Naive thymus-derived CD4-positive, alpha-beta T cell (primary cell): ENCODE measurements at regions not wholly inside any gene's neighbourhood (a gene's known extent, or its start where the extent isn't known, plus 50 kb on each side); places are given as distances from the start of the nearest gene placed in this dataset.
"Not testable (repeated sequence)": the region's sequence is repeated elsewhere in the genome, so short reads cannot be mapped to it uniquely, and the experiment has no call there.

Experiments used
- ATAC-seq: fragments of 150-1000 bp; cut with Tn5 transposase; 2 replicates; pipeline ENCODE4 v1.10.0; 2021; ENCODE audit warnings: mild to moderate bottlenecking, moderate library complexity
- CTCF ChIA-PET: fragments of 350-600 bp; sonication (Branson Sonifier 250); formaldehyde crosslinking; loops from one replicate; lab custom pipeline; 2021; ENCODE audit warnings: antibody characterized with exemption; lab: Charles Lee
- POLR2A ChIA-PET: fragments of 350-600 bp; sonication (Branson Sonifier 250); formaldehyde crosslinking; loops from one replicate; lab custom pipeline; 2021; ENCODE audit warnings: antibody characterized with exemption, inconsistent platforms; lab: Charles Lee
- DNase-seq, 9 donors: peaks; one replicate each; pipeline versions ENCODE4 v3.0.0 to v3.0.0-alpha.2; 2020 to 2022; ENCODE audit warnings: mixed read lengths in 1 of 9
- H3K27ac ChIP-seq: one replicate; pipeline ENCODE4 v1.7.0; 2013; ENCODE audit warnings: mild to moderate bottlenecking, low read depth, low read length, moderate library complexity
- H3K27me3 ChIP-seq, 2 donors: one replicate each; pipeline ENCODE4 v1.7.0; 2013; ENCODE audit warnings: low read length in 2 of 2, mild to moderate bottlenecking in 2 of 2, moderate library complexity in 2 of 2; ENCODE audit not compliant: control insufficient read depth in 2 of 2, insufficient read depth in 2 of 2
- H3K36me3 ChIP-seq, 3 experiments: 1 replicate in 2 of 3; 2 replicates in 1 of 3; pipeline ENCODE4 v1.7.0; 2013; ENCODE audit warnings: low read length in 3 of 3, mild to moderate bottlenecking in 3 of 3, moderate library complexity in 1 of 3; ENCODE audit not compliant: insufficient read depth in 3 of 3, control insufficient read depth in 2 of 3
- H3K4me1 ChIP-seq, 2 donors: one replicate each; pipeline ENCODE4 v1.7.0; 2013; ENCODE audit warnings: low read length in 2 of 2, mild to moderate bottlenecking in 2 of 2, moderate library complexity in 1 of 2; ENCODE audit not compliant: control insufficient read depth in 2 of 2, insufficient read depth in 2 of 2
- H3K4me3 ChIP-seq: 2 replicates; pipeline ENCODE4 v1.7.0; 2013; ENCODE audit warnings: mild to moderate bottlenecking, low read length
- H3K9me3 ChIP-seq, 3 experiments: 1 replicate in 2 of 3; 2 replicates in 1 of 3; pipeline ENCODE4 v1.7.0; 2013; ENCODE audit warnings: low read length in 3 of 3; ENCODE audit not compliant: control insufficient read depth in 2 of 3
- H3K27ac Mint-ChIP-seq, 9 donors: one replicate each; pipeline ENCODE4 v1.8.0; 2020 to 2022; ENCODE audit warnings: mixed read lengths in 9 of 9, mild to moderate bottlenecking in 8 of 9, moderate library complexity in 5 of 9, inconsistent platforms in 2 of 9
- H3K27me3 Mint-ChIP-seq, 5 donors: one replicate each; pipeline ENCODE4 v1.8.0; 2021 to 2022; ENCODE audit warnings: mixed read lengths in 5 of 5, mild to moderate bottlenecking in 1 of 5
- H3K36me3 Mint-ChIP-seq, 5 donors: one replicate each; pipeline ENCODE4 v1.8.0; 2020 to 2022; ENCODE audit warnings: mixed read lengths in 5 of 5, mild to moderate bottlenecking in 3 of 5, inconsistent platforms in 1 of 5
- H3K4me1 Mint-ChIP-seq, 7 donors: one replicate each; pipeline ENCODE4 v1.8.0; 2020 to 2022; ENCODE audit warnings: mixed read lengths in 7 of 7, mild to moderate bottlenecking in 3 of 7, inconsistent platforms in 1 of 7
- H3K4me3 Mint-ChIP-seq, 10 donors: one replicate each; pipeline ENCODE4 v1.8.0; 2020 to 2022; ENCODE audit warnings: mild to moderate bottlenecking in 10 of 10, mixed read lengths in 10 of 10, moderate library complexity in 6 of 10, inconsistent platforms in 2 of 10
- H3K9me3 Mint-ChIP-seq, 11 donors: one replicate each; pipeline ENCODE4 v1.8.0; 2020 to 2022; ENCODE audit warnings: mixed read lengths in 11 of 11, mild to moderate bottlenecking in 4 of 11, inconsistent platforms in 1 of 11, moderate library complexity in 1 of 11
- intact Hi-C, 2 donors: fragments of 100-400 bp; cut with micrococcal nuclease; formaldehyde crosslinking; loops; one replicate each; pipeline ENCODE4 v1.15.1; 2023

DNA sequence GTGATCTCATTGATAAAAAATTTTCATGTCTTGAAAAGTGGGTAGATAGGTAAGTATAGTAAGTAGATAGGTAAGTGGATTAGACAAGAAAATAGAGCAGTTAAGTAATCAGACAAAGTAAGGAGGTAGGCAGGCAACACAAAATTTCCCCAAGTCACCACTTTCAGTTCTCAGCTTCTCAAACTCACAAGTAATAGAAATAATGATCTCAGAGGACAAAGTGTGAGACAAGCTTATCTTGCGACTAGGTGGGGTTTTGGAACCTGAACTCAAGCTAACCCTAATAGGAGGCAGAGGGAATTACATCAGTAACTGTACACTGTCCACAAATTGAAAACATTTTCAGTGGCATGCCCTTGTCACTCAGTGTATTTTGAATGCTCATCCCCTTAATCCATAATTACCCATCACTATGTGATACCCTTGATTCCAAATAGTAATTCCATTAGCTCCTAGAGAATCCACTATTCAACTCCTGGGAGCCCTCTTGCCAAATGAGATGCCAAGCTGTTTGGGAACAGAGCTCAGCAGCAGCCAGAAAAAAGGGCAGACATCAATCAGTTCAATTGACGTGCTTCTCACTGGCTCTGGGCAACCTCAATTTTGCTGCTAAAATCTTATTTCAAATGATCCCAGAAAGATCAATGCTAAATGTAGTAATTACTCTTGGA is 703.2 kb downstream of the XPNPEP1 start:
- H3K4me1 ChIP-seq, result no peaks in the 10 kb centered on the region
- intact Hi-C loops, result no loop called here
- H3K9me3 ChIP-seq, result no peaks in the 10 kb centered on the region
- POLR2A ChIA-PET, result no interaction called here
- Mint-ChIP-seq H3K27me3 (no peaks in the 10 kb centered on the region), H3K36me3 (no peaks in the 10 kb centered on the region), H3K27ac (no peak overlapping the region), H3K4me1 (no peaks in the 10 kb centered on the region), H3K4me3 (no peak overlapping the region), H3K9me3 (peaks cover 0 to 8% (median 5%) of the 10 kb centered on the region in 11 donors)
- CTCF ChIA-PET, result no interaction called here
- no peaks in the 10 kb centered on the region for H3K27me3 ChIP-seq
- H3K27ac ChIP-seq, result no peak overlapping the region
- DNase-seq, result no peak
- H3K36me3 ChIP-seq, result no peaks in the 10 kb centered on the region
- ATAC-seq, result no peak
- H3K4me3 ChIP-seq, result no peak overlapping the region

DNA sequence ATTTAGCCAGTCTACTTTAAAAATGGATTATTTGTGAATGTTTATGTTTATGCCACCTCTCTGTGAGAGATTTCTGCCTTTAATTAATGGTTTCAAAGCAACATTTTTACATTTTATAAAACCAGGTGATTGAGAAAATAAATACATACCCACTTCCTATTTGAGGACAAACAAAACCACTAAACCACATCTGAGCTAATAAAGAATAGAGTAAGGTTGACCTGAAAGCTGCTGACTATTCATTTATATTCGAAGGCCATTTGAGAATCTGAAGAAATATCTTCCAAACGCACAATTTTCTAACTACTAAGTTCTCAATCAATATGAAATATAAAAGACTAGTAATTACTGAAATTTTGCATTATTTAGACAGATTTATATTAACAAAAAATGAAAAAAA is 705.1 kb downstream of the XPNPEP1 start:
- ChIA-PET CTCF (no interaction called here), POLR2A (no interaction called here)
- no peak for DNase-seq
- no peaks in the 10 kb centered on the region for H3K9me3 ChIP-seq
- Mint-ChIP-seq H3K27me3 (no peaks in the 10 kb centered on the region), H3K4me1 (no peaks in the 10 kb centered on the region), H3K27ac (no peak overlapping the region), H3K4me3 (no peak overlapping the region), H3K36me3 (no peaks in the 10 kb centered on the region), H3K9me3 (peaks cover 0 to 6% (median 3%) of the 10 kb centered on the region in 11 donors)
- no peak for ATAC-seq
- H3K4me3 ChIP-seq, result no peak overlapping the region
- H3K36me3 ChIP-seq, result no peaks in the 10 kb centered on the region
- intact Hi-C loops, result no loop called here
- H3K4me1 ChIP-seq, result no peaks in the 10 kb centered on the region
- no peaks in the 10 kb centered on the region for H3K27me3 ChIP-seq
- H3K27ac ChIP-seq, result no peak overlapping the region

DNA sequence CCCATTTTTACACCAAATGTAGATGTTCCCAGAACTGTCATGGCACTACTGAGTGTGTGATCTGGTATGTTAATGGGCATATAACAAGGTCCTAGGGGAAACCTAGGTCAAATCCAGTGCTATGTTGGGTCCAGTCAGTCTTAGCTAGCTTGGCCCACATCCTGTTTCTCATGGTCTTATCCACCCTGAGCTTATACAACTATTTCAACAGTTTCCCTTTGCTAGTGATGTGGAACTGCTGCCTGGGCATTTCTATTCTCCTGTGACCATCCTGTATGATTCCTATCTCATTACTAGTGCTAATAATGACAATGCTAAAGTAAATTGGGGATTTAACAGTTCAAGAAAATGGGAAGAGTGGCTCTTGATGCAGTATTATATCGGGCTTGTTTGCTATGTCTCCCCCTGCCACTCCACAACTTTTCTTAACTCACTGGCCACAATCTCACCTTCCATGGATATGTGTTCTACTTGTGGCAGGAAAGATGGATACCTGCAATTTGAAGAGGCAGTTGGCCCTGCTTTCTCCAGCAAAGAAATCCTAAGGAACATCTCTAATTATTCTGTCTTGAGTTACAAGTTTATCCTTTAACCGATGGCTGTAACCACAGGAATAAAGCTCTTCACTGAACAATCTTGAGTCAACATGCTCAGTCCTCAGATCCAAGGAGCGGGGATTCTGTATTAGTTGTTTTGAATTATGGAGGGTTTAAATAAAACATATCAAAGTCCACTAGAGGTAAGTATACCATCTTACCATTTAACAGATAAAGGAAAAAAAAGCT is 707.8 kb downstream of the XPNPEP1 start:
- no peak overlapping the region for H3K4me3 Mint-ChIP-seq
- H3K4me1 Mint-ChIP-seq, result no peaks in the 10 kb centered on the region
- Histone ChIP-seq H3K4me1 (no peaks in the 10 kb centered on the region), H3K9me3 (no peaks in the 10 kb centered on the region), H3K4me3 (no peak overlapping the region), H3K27ac (no peak overlapping the region), H3K36me3 (no peaks in the 10 kb centered on the region), H3K27me3 (no peaks in the 10 kb centered on the region)
- ATAC-seq (no peak), DNase-seq (no peak)
- ChIA-PET POLR2A (no interaction called here), CTCF (no interaction called here)
- no peaks in the 10 kb centered on the region for H3K36me3 Mint-ChIP-seq
- H3K9me3 Mint-ChIP-seq, result peaks cover 0 to 6% (median 2%) of the 10 kb centered on the region in 11 donors
- intact Hi-C loops, result no loop called here
- no peak overlapping the region for H3K27ac Mint-ChIP-seq
- H3K27me3 Mint-ChIP-seq, result no peaks in the 10 kb centered on the region

DNA sequence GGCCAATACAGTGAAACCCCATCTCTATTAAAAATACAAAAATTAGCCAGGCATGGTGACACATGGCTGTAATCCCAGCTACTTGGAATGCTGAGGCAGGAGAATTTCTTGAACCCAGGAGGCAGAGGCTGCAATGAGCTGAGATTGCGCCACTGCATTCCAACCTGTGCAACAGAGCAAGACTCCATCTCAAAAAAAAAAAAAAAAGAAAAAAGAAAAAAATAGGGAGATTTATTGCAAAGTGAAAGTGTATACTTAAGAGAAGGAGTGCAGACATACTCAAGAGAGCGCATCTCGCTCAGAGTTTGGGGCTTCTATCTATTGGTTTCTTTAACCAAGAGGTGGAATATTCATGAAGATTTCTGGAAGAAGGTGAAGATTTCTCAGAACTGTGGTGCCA is 708.4 kb downstream of the XPNPEP1 start:
- H3K36me3 Mint-ChIP-seq, H3K27me3 ChIP-seq, H3K27ac Mint-ChIP-seq, H3K9me3 Mint-ChIP-seq, H3K27ac ChIP-seq, H3K9me3 ChIP-seq, H3K27me3 Mint-ChIP-seq, H3K4me3 ChIP-seq, DNase-seq, H3K4me1 Mint-ChIP-seq, ATAC-seq, POLR2A ChIA-PET, H3K4me3 Mint-ChIP-seq, intact Hi-C loops, H3K36me3 ChIP-seq, CTCF ChIA-PET, H3K4me1 ChIP-seq: not testable (repeated sequence)

DNA sequence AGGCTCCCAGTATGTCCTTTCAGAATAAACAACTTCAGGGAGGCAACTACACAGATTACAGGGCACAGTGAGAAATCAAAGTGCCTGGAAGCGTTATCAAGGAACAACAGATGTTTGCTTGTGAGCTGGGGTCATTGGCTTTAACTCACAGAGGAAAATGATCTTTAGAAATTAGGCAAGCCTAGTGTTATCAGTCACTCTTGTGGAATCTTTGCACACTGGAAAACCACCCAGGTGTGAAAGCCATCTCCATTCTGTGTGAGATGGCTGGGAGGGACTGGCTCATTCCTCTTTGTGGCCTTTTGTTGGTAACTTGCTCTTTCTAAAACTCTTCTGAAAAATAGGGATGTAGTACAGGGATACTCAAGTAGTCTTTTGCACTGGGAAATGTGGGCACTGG is 716.0 kb downstream of the XPNPEP1 start:
- Histone ChIP-seq H3K4me1 (no peaks in the 10 kb centered on the region), H3K4me3 (no peak overlapping the region), H3K9me3 (no peaks in the 10 kb centered on the region), H3K27ac (no peak overlapping the region), H3K36me3 (no peaks in the 10 kb centered on the region), H3K27me3 (no peaks in the 10 kb centered on the region)
- no peaks in the 10 kb centered on the region for H3K36me3 Mint-ChIP-seq
- ATAC-seq, result no peak
- intact Hi-C loops, result no loop called here
- no peaks in the 10 kb centered on the region for H3K27me3 Mint-ChIP-seq
- POLR2A ChIA-PET, result no interaction called here
- no peak for DNase-seq
- H3K4me1 Mint-ChIP-seq, result no peaks in the 10 kb centered on the region
- no peak overlapping the region for H3K27ac Mint-ChIP-seq
- CTCF ChIA-PET, result no interaction called here
- no peak overlapping the region for H3K4me3 Mint-ChIP-seq
- H3K9me3 Mint-ChIP-seq, result peaks cover 0 to 14% (median 0%) of the 10 kb centered on the region in 11 donors

DNA sequence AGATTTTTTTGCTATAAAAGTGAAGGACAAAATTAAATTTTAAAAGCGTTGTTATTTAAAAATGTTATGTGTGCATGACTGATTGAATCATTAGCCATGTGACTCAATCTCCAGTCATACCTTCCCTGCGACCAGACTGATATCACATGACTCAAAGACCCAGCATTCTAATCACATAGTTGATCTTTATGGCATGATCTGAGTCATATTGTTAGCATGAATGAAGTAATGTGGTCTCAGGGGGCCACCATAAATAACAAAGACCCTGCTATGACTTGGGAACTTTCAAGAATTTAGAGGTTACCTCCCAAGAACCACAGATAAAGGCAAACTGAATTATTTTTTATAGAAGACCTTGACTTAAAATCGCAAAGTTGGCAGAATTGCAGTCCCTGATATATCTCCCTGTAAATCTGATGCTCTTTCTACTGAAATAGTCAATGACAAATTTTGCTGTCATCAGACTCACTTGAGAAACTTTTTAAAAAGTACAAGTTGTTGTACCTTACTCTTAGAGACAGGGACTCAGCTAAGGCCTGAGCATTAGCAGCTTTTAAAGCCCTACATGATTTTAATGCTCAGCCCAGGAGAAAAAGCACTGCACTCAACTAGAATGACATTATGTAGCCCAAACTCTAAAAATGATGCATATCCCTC is 717.3 kb downstream of the XPNPEP1 start:
- CTCF ChIA-PET, result no interaction called here
- Mint-ChIP-seq H3K27ac (no peak overlapping the region), H3K9me3 (peaks cover 0 to 14% (median 2%) of the 10 kb centered on the region in 11 donors), H3K36me3 (no peaks in the 10 kb centered on the region), H3K4me1 (no peaks in the 10 kb centered on the region), H3K27me3 (no peaks in the 10 kb centered on the region), H3K4me3 (no peak overlapping the region)
- Histone ChIP-seq H3K4me1 (no peaks in the 10 kb centered on the region), H3K4me3 (no peak overlapping the region), H3K27ac (no peak overlapping the region), H3K9me3 (no peaks in the 10 kb centered on the region), H3K27me3 (no peaks in the 10 kb centered on the region), H3K36me3 (no peaks in the 10 kb centered on the region)
- DNase-seq, result no peak
- intact Hi-C loops, result no loop called here
- ATAC-seq, result no peak
- POLR2A ChIA-PET, result no interaction called here
